ENCODE measurements at regions not wholly inside any gene's neighbourhood (a gene's known extent, or its start where the extent isn't known, plus 50 kb on each side); places are given as distances from the start of the nearest gene placed in this dataset.
"Not testable (repeated sequence)": the region's sequence is repeated elsewhere in the genome, so short reads cannot be mapped to it uniquely, and the experiment has no call there.

DNA sequence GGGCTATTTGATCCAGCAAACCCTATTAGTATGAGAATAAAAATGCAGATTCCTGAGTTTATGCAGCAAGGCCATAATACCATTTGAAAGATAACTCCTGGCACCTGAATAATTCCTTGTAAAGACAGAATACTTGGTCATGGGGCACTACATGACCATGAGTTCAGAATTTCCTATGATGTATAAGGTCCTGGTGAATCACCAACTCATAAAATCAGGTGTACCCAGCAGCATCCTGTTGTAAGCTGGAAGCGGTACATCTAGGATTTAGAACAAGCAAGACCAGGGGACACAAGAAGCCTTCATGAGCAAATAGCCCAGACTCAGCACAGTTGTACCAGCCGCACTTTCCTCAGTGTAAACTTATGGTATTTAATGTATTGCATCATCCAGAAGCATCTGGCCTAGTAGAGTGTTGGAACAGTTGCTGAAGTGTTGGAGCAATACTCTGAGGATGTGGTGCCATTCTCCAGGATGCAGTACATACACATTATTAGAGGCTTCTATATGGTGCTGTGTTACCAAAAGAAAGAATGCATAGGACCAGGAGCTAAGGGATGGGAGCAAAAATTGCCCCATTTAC, 233.4 kb downstream of the SQOR start:
- no peak for DNase-seq (ENCODE audit: low spot score)

DNA sequence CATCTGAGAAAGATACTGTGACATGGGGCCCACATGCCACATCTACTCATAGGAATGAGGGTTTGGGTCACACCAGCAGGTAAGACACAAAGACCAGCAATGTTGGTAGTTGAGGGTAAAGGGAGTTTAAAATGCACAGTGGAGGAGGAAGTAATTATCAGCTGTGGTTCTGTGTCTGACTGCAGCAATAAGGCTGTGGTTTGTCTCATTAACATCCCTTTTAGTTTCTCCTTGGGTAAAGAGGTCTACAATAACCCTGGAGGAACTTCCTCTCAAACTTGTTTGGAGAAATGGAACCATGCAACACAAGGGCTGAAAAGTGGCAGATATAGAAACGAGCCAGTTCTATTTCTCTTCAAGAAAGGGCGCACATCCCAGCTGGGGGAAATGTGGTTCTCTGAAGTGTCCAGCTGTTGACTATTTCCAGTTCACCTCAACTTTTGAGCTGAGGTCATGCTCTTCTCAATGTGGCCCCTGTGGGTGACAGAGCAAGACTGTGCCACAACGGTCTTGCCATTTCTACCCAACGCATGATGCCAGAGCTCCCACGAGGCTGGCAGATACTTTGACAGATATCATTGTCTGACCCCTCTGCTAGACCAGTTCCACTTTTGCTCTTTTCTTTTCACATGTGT, 234.3 kb downstream of the SQOR start:
- DNase-seq (ENCODE audit: low spot score): no peak

GRCh38 chr15:45871121-45871855, 236.5 kb downstream of the SQOR start:
- DNase-seq (ENCODE audit: low spot score): no peak

- no peak for DNase-seq (ENCODE audit: low spot score)
Observed at GRCh38 chr15:45873781-45874180, 239.0 kb downstream of the SQOR start.

GRCh38 chr15:45874566-45874965, 239.7 kb downstream of the SQOR start:
- not testable (repeated sequence) for DNase-seq (ENCODE audit: low spot score)

GRCh38 chr15:45884289-45884688, 249.5 kb downstream of the SQOR start:
- DNase-seq (ENCODE audit: low spot score): no peak

GRCh38 chr15:45884755-45885445, 250.1 kb downstream of the SQOR start:
- DNase-seq (ENCODE audit: low spot score): no peak

GRCh38 chr15:45885801-45886200, 251.0 kb downstream of the SQOR start:
- no peak for DNase-seq (ENCODE audit: low spot score)

- DNase-seq (ENCODE audit: low spot score): no peak
Observed at GRCh38 chr15:45891766-45892165, 256.9 kb downstream of the SQOR start.

GRCh38 chr15:45892182-45892581, 257.4 kb downstream of the SQOR start:
- no peak for DNase-seq (ENCODE audit: low spot score)

DNA sequence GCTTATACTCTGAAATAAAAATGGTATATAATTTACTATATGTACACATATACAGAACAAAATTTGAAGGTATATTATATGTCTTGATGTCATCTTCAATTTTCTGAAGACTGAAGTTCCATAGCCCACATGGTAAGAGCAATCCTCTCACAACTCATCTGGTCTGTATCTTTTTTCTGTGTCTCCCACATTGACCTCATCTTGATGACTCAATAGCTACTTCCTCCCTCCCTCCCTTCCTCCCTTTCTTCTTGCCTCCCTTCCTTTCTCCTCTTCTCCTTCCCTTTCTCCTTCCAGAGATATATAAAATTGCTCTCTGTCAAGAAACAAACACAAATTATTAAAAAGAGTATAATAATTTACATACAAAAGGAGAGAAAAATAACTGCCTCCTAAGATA, 268.5 kb downstream of the SQOR start:
- DNase-seq (ENCODE audit: low spot score): no peak

- DNase-seq (ENCODE audit: low spot score): no peak
Observed at GRCh38 chr15:45904019-45904418, 269.2 kb downstream of the SQOR start.

- no peak for DNase-seq (ENCODE audit: low spot score)
Observed at GRCh38 chr15:45906230-45906629, 271.4 kb downstream of the SQOR start.

DNA sequence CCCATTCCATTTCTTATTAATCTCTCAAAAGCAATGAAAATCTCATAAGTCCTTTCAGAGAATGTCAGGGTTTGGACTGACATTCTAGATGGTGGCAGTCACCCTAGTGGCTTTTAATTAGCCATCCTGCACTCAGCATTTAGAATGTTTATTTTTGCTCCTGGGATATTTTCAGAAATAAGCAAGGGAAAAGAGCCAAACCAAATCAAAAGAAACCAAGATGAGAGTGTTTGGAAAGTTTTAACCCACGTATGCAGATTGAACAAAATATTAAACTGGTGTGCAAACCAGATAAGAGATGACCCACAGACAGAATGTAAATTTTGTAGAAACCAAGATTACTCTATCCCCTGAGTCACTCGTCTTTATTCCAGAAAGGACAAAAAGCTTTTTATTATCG, 275.8 kb downstream of the SQOR start:
- DNase-seq (ENCODE audit: low spot score): no peak

DNA sequence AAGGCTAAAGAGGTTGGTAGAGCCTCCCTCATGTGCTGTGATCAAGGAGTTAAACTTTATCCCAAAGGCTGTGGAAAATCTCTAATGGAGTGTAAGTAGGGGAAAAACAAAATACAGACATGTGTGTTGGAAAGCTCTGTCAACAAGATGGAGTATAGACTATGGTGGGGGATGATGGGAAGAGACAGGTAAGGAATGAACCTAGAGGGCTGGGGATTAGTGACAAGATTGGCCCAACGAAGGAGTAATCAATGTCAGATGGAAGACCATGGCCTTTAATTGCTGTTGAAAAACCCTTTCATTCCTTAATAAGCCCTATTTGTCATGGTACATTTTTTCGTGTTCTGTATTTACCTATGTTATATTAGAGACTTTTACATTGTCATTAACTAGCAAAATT, 278.6 kb downstream of the SQOR start:
- DNase-seq (ENCODE audit: low spot score): no peak

DNA sequence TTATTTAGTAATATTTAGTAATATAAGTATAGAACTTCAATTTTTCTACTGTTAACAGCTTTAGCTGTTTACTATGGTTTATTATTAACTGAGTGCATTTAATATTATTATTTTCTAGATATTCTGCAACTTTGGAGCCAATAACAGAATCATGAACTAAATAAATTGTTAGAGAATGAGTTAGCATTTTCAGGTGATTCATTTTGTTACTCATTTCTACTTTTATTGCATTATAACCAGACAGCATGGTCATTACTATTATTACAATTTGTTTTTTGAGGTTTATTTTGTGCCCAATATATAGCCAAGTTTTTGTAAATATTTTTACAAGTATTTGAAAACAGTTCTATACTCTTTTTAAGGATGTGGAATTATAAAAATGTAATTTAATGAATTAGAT, 279.6 kb downstream of the SQOR start:
- no peak for DNase-seq (ENCODE audit: low spot score)

GRCh38 chr15:45918839-45919238, 284.0 kb downstream of the SQOR start:
- no peak for DNase-seq (ENCODE audit: low spot score)

DNA sequence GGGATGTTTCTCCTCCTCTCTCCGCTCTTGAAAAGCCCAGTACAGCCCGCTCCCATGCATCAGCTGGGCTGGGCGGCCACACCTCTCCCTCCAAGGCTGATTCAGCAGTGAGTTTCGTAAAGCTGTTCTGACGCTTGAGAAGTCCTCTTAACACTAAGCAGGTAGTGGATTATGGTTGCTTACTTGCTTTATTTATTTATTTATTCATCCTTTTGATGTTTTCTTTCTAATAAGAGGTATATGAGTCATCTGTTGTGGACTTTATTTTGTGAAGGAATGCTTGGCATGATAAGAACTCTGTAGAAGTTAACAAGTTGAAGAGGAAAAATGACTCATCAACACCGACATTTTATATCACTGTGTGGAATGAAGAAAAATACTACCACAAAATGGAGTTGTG, 285.0 kb downstream of the SQOR start:
- DNase-seq (ENCODE audit: low spot score): peak; percentile 74

- DNase-seq (ENCODE audit: low spot score): no peak
Observed at GRCh38 chr15:45921376-45921775, 286.5 kb downstream of the SQOR start.

- no peak for DNase-seq (ENCODE audit: low spot score)
Observed at GRCh38 chr15:45921978-45922377, 287.1 kb downstream of the SQOR start.

DNA sequence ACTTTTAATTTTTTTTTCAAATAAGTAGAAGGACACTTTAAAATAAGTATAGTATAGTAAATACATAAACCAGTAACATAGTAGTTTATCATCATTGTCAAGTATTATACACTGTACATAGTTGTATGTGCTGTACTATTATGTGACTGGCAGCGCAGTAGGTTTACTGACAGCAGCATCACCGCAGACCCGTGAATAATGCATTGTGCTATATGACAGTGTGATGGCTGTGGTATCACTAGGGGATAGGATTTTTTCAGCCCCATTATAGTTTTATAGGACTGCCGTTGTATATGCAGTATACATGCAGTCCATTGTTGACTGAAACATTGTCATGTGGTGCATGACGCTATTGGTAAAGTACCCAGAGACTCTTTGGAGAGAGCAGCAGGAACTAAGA, 306.5 kb downstream of the SQOR start:
- DNase-seq (ENCODE audit: low spot score): no peak

GRCh38 chr15:45943240-45943639, 308.4 kb downstream of the SQOR start:
- no peak for DNase-seq (ENCODE audit: low spot score)

DNA sequence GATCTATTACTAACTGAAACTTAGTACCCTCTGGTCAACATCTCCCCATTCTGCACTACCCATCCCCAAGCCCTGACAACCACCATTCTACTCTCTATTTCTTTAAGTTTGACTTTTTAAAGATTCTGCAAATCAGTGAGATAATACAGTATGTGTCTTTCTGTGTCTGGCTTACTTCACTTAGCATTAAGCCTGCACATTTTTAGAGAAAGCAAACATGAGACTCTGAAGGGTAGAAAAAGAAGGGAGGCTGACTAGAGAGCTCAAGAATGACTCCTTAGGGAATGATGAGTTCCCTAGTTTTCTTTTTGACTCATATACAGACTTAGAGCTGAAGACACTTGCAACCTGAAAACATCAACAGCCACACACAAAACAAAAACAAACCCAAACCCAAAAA, 311.3 kb downstream of the SQOR start:
- DNase-seq (ENCODE audit: low spot score): no peak

Data from LoVo (cell line).